ENCODE measurements at regions not wholly inside any gene's neighbourhood (a gene's known extent, or its start where the extent isn't known, plus 50 kb on each side); places are given as distances from the start of the nearest gene placed in this dataset.

DNA sequence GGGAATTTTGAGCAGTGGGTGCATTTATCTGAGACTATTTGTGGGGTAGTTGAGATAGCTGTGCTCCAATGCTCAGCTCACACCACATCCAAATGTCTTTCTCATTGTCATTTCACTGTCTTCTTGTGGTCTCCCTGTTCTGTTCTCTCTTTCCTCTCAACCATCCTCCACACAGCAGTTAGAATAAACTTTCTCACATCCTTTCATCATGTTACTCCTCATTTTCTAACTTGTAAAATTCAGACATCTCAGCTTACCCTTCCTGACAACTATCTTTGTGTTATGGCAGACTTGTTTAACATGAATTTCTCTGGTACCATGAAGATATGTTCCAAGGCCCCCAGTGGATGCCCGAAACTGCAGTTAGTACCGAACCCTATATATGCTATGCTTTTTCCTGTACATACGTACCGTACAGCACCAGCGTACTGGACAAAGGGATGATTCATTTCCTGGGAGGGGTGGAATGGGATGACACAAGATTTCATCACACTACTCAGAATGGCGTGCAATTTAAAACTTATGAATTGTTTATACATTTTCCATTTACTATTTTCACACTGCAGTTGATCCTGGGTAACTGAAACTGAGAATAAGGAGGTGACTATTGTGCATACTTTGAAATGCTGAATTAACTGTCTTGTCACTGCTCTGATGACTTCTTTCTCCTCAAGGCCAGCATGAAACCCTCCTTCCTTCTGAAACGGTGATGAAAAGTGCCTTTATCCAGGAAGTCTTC lies 177.1 kb upstream of the SLC38A2 start:
- intact Hi-C loops (cut with micrococcal nuclease; ENCODE audit: unreplicated experiment) = no loop called here
- TF ChIP-seq, protein P1, sequence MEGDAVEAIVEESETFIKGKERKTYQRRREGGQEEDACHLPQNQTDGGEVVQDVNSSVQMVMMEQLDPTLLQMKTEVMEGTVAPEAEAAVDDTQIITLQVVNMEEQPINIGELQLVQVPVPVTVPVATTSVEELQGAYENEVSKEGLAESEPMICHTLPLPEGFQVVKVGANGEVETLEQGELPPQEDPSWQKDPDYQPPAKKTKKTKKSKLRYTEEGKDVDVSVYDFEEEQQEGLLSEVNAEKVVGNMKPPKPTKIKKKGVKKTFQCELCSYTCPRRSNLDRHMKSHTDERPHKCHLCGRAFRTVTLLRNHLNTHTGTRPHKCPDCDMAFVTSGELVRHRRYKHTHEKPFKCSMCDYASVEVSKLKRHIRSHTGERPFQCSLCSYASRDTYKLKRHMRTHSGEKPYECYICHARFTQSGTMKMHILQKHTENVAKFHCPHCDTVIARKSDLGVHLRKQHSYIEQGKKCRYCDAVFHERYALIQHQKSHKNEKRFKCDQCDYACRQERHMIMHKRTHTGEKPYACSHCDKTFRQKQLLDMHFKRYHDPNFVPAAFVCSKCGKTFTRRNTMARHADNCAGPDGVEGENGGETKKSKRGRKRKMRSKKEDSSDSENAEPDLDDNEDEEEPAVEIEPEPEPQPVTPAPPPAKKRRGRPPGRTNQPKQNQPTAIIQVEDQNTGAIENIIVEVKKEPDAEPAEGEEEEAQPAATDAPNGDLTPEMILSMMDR (IDR thresholded peaks at IDR 0.05; ENCODE audit: insufficient read depth in 1 of 2, low read depth in 1 of 2, low read length in 1 of 2, severe bottlenecking in 1 of 2, unreplicated experiment in 1 of 2) = no peak
- no peaks in the 10 kb centered on the region for H3K36me3 Mint-ChIP-seq (ENCODE audit: insufficient read depth, unreplicated experiment)
- H3K9me3 Mint-ChIP-seq (ENCODE audit: unreplicated experiment) = peaks cover 12% of the 10 kb centered on the region
- H3K4me1 ChIP-seq = no peaks in the 10 kb centered on the region
- no peaks in the 10 kb centered on the region for H3K27me3 ChIP-seq (replicated peaks; ENCODE audit: control insufficient read depth, insufficient read depth, low read length)
- H3K4me3 ChIP-seq (ENCODE audit: low read depth, low read length) = no peak overlapping the region
- H3K36me3 ChIP-seq (ENCODE audit: control insufficient read depth, insufficient read depth, low read length) = no peaks in the 10 kb centered on the region
- no TSS peak for BruUV-seq (replicated peaks)
- peaks cover 6% of the 10 kb centered on the region for H3K4me1 Mint-ChIP-seq (ENCODE audit: low read depth, unreplicated experiment)
- no peak overlapping the region for H3K4me3 Mint-ChIP-seq (ENCODE audit: unreplicated experiment)
- POLR2A ChIA-PET = no interaction called here
- H3K27ac Mint-ChIP-seq (ENCODE audit: unreplicated experiment) = no peak overlapping the region
- H3K27me3 Mint-ChIP-seq (ENCODE audit: insufficient read depth, unreplicated experiment) = no peaks in the 10 kb centered on the region
- CTCF ChIA-PET = no interaction called here
- H3K9me3 ChIP-seq = 0 out of 2 replicates have a peak, but pooled peaks cover 4% of the 10 kb centered on the region
- no peak for DNase-seq

DNA sequence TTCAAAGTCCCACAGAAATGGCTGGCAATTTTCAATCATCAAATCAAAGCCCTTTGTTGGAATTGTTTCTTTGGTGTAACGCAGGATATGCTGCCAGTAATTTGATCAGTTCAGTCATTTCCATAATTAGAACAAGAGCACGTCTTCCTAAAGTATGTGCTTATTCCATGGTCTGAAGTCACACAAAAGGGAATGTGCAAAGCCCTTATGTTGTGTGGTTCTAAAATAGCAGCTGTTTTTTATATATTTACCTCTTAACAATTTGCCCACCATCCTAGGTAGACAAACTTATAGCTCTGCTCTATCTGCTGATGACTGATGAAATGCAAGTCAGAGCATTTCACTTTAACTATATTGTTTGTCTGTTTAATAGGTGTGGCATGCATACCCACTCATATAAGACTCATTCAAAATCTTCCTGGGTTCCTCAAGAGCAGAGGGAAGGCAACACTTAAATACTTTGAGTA lies 176.1 kb upstream of the SLC38A2 start:
- intact Hi-C loops (cut with micrococcal nuclease; ENCODE audit: unreplicated experiment) = no loop called here
- POLR2A ChIA-PET = no interaction called here

DNA sequence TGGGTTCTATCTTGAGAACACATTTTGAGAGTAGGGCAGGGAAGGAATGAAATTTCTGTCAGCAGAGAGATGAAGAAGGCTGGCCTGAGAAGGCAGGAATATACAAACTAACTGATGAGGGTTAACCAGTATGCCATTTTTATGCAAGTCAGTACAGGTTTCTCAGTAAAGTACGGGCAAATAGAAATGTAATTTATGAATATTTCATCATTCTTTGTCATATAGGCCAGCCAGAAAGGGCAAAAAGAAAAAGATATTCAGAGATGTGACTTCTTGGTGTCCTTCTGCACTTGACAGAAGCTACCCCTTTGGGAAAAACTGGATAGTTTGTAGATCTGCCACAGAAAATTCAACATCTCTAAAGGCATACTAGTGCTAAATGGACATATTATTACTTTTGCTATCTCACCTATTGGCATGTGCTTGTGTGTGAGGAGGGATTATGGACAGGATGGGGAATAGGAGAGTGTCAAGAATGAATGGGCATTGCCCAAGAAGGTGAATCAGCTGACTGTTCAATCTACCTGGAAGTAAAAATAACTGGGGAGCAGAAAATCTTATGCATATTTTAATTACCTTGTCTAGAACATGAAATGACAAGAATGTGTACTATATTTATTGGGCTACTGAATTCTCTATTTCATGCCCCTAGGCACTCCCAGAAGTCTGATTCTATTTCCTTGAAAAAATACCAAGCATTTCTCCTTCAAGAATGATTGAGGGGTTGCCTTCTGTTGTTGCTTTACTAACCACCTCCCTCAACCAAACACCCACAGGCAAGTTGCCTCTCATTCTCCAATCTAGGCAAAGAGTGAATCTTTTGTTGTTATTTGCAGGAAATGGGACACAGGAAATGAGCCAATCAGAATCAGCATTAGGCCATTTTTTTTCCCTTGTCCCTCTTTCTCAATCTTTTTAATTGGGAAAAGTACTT lies 175.1 kb upstream of the SLC38A2 start:
- intact Hi-C loops (cut with micrococcal nuclease; ENCODE audit: unreplicated experiment) = no loop called here
- Mint-ChIP-seq H3K9me3 (ENCODE audit: unreplicated experiment) (peaks cover 25% of the 10 kb centered on the region), H3K27me3 (ENCODE audit: insufficient read depth, unreplicated experiment) (no peaks in the 10 kb centered on the region), H3K36me3 (ENCODE audit: insufficient read depth, unreplicated experiment) (no peaks in the 10 kb centered on the region), H3K27ac (ENCODE audit: unreplicated experiment) (no peak overlapping the region), H3K4me3 (ENCODE audit: unreplicated experiment) (no peak overlapping the region), H3K4me1 (ENCODE audit: low read depth, unreplicated experiment) (peaks cover 6% of the 10 kb centered on the region)
- TF ChIP-seq, protein P1 (IDR thresholded peaks at IDR 0.05; ENCODE audit: insufficient read depth in 1 of 2, low read depth in 1 of 2, low read length in 1 of 2, severe bottlenecking in 1 of 2, unreplicated experiment in 1 of 2) = no peak
- no peak for DNase-seq
- H3K4me3 ChIP-seq (ENCODE audit: low read depth, low read length) = no peak overlapping the region
- 0 out of 2 replicates have a peak, but pooled peaks cover 4% of the 10 kb centered on the region for H3K9me3 ChIP-seq
- POLR2A ChIA-PET = no interaction called here
- CTCF ChIA-PET = no interaction called here
- no peaks in the 10 kb centered on the region for H3K4me1 ChIP-seq
- no peaks in the 10 kb centered on the region for H3K36me3 ChIP-seq (ENCODE audit: control insufficient read depth, insufficient read depth, low read length)
- no TSS peak for BruUV-seq (replicated peaks)
- no peaks in the 10 kb centered on the region for H3K27me3 ChIP-seq (replicated peaks; ENCODE audit: control insufficient read depth, insufficient read depth, low read length)

More for the DNA sequence above, 176.1 kb upstream of the SLC38A2 start:
- TF ChIP-seq, protein P1 (IDR thresholded peaks at IDR 0.05; ENCODE audit: insufficient read depth in 1 of 2, low read depth in 1 of 2, low read length in 1 of 2, severe bottlenecking in 1 of 2, unreplicated experiment in 1 of 2) = no peak
- H3K4me1 Mint-ChIP-seq (ENCODE audit: low read depth, unreplicated experiment) = peaks cover 6% of the 10 kb centered on the region
- H3K27ac Mint-ChIP-seq (ENCODE audit: unreplicated experiment) = no peak overlapping the region
- no peaks in the 10 kb centered on the region for H3K36me3 Mint-ChIP-seq (ENCODE audit: insufficient read depth, unreplicated experiment)
- H3K4me1 ChIP-seq = no peaks in the 10 kb centered on the region
- CTCF ChIA-PET = no interaction called here
- H3K27me3 ChIP-seq (replicated peaks; ENCODE audit: control insufficient read depth, insufficient read depth, low read length) = no peaks in the 10 kb centered on the region
- H3K9me3 Mint-ChIP-seq (ENCODE audit: unreplicated experiment) = peaks cover 19% of the 10 kb centered on the region
- H3K27me3 Mint-ChIP-seq (ENCODE audit: insufficient read depth, unreplicated experiment) = no peaks in the 10 kb centered on the region
- no peaks in the 10 kb centered on the region for H3K36me3 ChIP-seq (ENCODE audit: control insufficient read depth, insufficient read depth, low read length)
- H3K4me3 ChIP-seq (ENCODE audit: low read depth, low read length) = no peak overlapping the region
- H3K4me3 Mint-ChIP-seq (ENCODE audit: unreplicated experiment) = no peak overlapping the region
- no peak for DNase-seq
- BruUV-seq (replicated peaks) = no TSS peak
- H3K9me3 ChIP-seq = 0 out of 2 replicates have a peak, but pooled peaks cover 4% of the 10 kb centered on the region
